HepG2 (cell line): ENCODE measurements at regions not wholly inside any gene's neighbourhood (a gene's known extent, or its start where the extent isn't known, plus 50 kb on each side); places are given as distances from the start of the nearest gene placed in this dataset.
A peak's percentile ranks its signal among the peaks of the same experiment; 100 is the strongest.

Source experiments
- ATAC-seq: fragments of 200-7000 bp; cut with Tn5 transposase; 3 replicates; pipeline ENCODE4 v1.9.1; 2020; ENCODE audit warnings: mild to moderate bottlenecking, moderate library complexity
- BruUV-seq: library from RNA; stranded (reverse); fragments of 400-500 nt; replicated peaks from 2 replicates; lab custom pipeline; 2021; lab: Mats Ljungman, UMichigan
- CTCF ChIA-PET: fragments of 300-600 bp; formaldehyde crosslinking; extraction: SDS; loops from one replicate; lab custom pipeline; 2021; ENCODE audit warnings: low total read pairs, inconsistent platforms, low intra/inter-chr PET ratio; lab: Yijun Ruan, JAX
- POLR2A ChIA-PET: fragments of 350-600 bp; sonication (Branson Sonifier 250); formaldehyde crosslinking; loops from one replicate; lab custom pipeline; 2020; ENCODE audit warnings: antibody characterized with exemption, inconsistent platforms; lab: Yijun Ruan, JAX
- DNase-seq: peaks from one replicate; pipeline ENCODE4 v3.0.0-alpha.2; 2015; ENCODE audit warnings: low spot score
- FAIRE-seq: peaks from 3 replicates; lab custom pipeline; 2011; peaks lifted over from hg19 to GRCh38; lab: Jason Lieb, UNC
- H2AFZ ChIP-seq: one replicate; pipeline ENCODE4 v1.6.1; 2011; ENCODE audit warnings: low read length, inconsistent platforms
- H3K27ac ChIP-seq: fragments of 300-600 bp; 3 replicates; pipeline ENCODE4 v1.8.0; 2011; ENCODE audit warnings: mixed run types, mild to moderate bottlenecking, mixed read lengths, low read length, inconsistent platforms; ENCODE audit not compliant: insufficient read depth; ENCODE audit errors: extremely low read length
- H3K27me3 ChIP-seq, 2 experiments: fragments of 200-600 bp in 1 of 2; 2 replicates in 1 of 2; 3 replicates in 1 of 2; pipeline versions ENCODE4 v1.6.0 to v1.8.0; 2011; ENCODE audit warnings: low read length in 2 of 2, mild to moderate bottlenecking in 2 of 2, moderate library complexity in 2 of 2, inconsistent platforms in 1 of 2; ENCODE audit not compliant: insufficient read depth in 2 of 2, control insufficient read depth in 1 of 2
- H3K36me3 ChIP-seq, 2 experiments: fragments of 200-600 bp in 1 of 2; replicated peaks in 1 of 2; 2 replicates in 1 of 2; 3 replicates in 1 of 2; pipeline versions ENCODE4 v1.5.1 to v1.8.0; 2011; ENCODE audit warnings: low read length in 2 of 2, inconsistent platforms in 1 of 2; ENCODE audit not compliant: insufficient read depth in 2 of 2, control insufficient read depth in 1 of 2
- H3K4me1 ChIP-seq: 2 replicates; pipeline ENCODE4 v1.5.1; 2012; ENCODE audit warnings: low read length, inconsistent platforms; ENCODE audit not compliant: insufficient read depth
- H3K4me2 ChIP-seq: 2 replicates; pipeline ENCODE4 v1.6.0; 2011; ENCODE audit warnings: low read depth, low read length, inconsistent platforms
- H3K4me3 ChIP-seq, 3 experiments: fragments of 200-600 bp in 1 of 3; sonication (generic), shearing (Covaris generic) in 1 of 3; replicated peaks in 1 of 3; 2 replicates each; pipeline ENCODE4 v1.5.1; 2011 to 2016; ENCODE audit warnings: low read length in 3 of 3, inconsistent platforms in 2 of 3, low read depth in 2 of 3, mild to moderate bottlenecking in 2 of 3, control low read depth in 1 of 3, mixed read lengths in 1 of 3; ENCODE audit not compliant: insufficient read depth in 1 of 3
- H3K79me2 ChIP-seq: one replicate; pipeline ENCODE4 v1.6.1; 2011; ENCODE audit warnings: low read length, inconsistent platforms; ENCODE audit not compliant: insufficient read depth
- H3K9ac ChIP-seq: 2 replicates; pipeline ENCODE4 v1.6.0; 2011; ENCODE audit warnings: mild to moderate bottlenecking, low read depth, low read length, inconsistent platforms; ENCODE audit not compliant: insufficient read depth
- H3K9me3 ChIP-seq: 2 replicates; pipeline ENCODE4 v1.5.1; 2012; ENCODE audit warnings: mild to moderate bottlenecking, low read length
- H4K20me1 ChIP-seq: 2 replicates; pipeline ENCODE4 v1.6.0; 2011; ENCODE audit warnings: inconsistent platforms, mild to moderate bottlenecking, low read length, moderate library complexity; ENCODE audit not compliant: insufficient read depth
- CBFB ChIP-seq: sonication (generic); formaldehyde crosslinking; IDR thresholded peaks from 2 replicates; pipeline ENCODE4 v1.4.0; 2020; ENCODE audit warnings: missing genetic modification reagents
- JDP2 ChIP-seq: sonication (generic); formaldehyde crosslinking; IDR thresholded peaks from 2 replicates; pipeline ENCODE4 v1.8.1; 2022; ENCODE audit warnings: missing genetic modification reagents, borderline replicate concordance
- MAFF ChIP-seq: IDR thresholded peaks from 2 replicates; pipeline ENCODE4 v1.6.1; 2011; ENCODE audit warnings: low read depth, low read length, improper control_type of control experiment
- MAFK ChIP-seq, 2 experiments: IDR thresholded peaks in 1 of 2; conservative IDR thresholded peaks in 1 of 2; 2 replicates each; pipeline ENCODE4 v1.6.1; 2011; ENCODE audit warnings: improper control_type of control experiment in 2 of 2, low read length in 2 of 2
- SMYD3 ChIP-seq: sonication (generic); formaldehyde crosslinking; IDR thresholded peaks from 2 replicates; pipeline ENCODE4 v1.8.1; 2023; ENCODE audit warnings: mild to moderate bottlenecking, missing genetic modification reagents
- ZKSCAN5 ChIP-seq: sonication (generic); formaldehyde crosslinking; IDR thresholded peaks from 2 replicates; pipeline ENCODE4 v1.5.1; 2020; ENCODE audit warnings: mild to moderate bottlenecking, missing genetic modification reagents
- ZNF160 ChIP-seq: sonication (generic); formaldehyde crosslinking; IDR thresholded peaks from 2 replicates; pipeline ENCODE4 v1.8.0; 2022; ENCODE audit warnings: mild to moderate bottlenecking, inconsistent platforms, missing genetic modification reagents
- WGBS: methylation state at CpG from one replicate; pipeline ENCODE4 v1.1.6; 2017; ENCODE audit warnings: low lambda C conversion rate; 5-methylcytosine and 5-hydroxymethylcytosine counted together
- in situ Hi-C: cut with HindIII; loops from 2 replicates; pipeline ENCODE4 v1.10.0; 2017; ENCODE audit warnings: low pct_unique_long_range_greater_than_20kb; ENCODE audit not compliant: extremely low pct_ligation_motif_present
- intact Hi-C: fragments of 100-400 bp; cut with micrococcal nuclease; formaldehyde crosslinking; loops from one replicate; pipeline ENCODE4 v1.10.0; 2022; ENCODE audit not compliant: unreplicated experiment

GRCh38 chrY:17231994-17232393, 648.0 kb downstream of the CDY2B start:
- Histone ChIP-seq H3K4me1 (no peaks in the 10 kb centered on the region), H3K27me3 (no peaks in the 10 kb centered on the region), H2AFZ (no peak overlapping the region), H3K27ac (no peak overlapping the region), H3K9me3 (peaks cover 62% of the 10 kb centered on the region), H3K9ac (no peak overlapping the region), H3K4me3 (no peak overlapping the region), H3K36me3 (no peaks in the 10 kb centered on the region), H3K79me2 (no peaks in the 10 kb centered on the region), H4K20me1 (no peaks in the 10 kb centered on the region), H3K4me2 (no peak overlapping the region)
- intact Hi-C loops (no loop called here), in situ Hi-C loops (no loop called here)
- POLR2A ChIA-PET, result no interaction called here
- ATAC-seq (no peak), DNase-seq (no peak), FAIRE-seq (no peak)
- CTCF ChIA-PET, result no interaction called here
- 3% methylated on average over 3 of the region's 3 CpGs for WGBS
- TF ChIP-seq SMYD3 (CRISPR knock-in tag), result no peak
- TF ChIP-seq JDP2 (CRISPR knock-in tag), result no peak
- TF ChIP-seq MAFF, result peak; percentile 50
- no peak for TF ChIP-seq ZNF160 (CRISPR knock-in tag)
- TF ChIP-seq MAFK (conservative IDR thresholded peaks at IDR 0.05 in 1 of 2, IDR thresholded peaks at IDR 0.05 in 1 of 2; ENCODE audit: low read length in 2 of 2), result peak in 1 of 2 experiments; percentile 60; a peak in 2 of 4 replicates
- no TSS peak for BruUV-seq

GRCh38 chrY:17223502-17223901, 656.5 kb downstream of the CDY2B start:
- Histone ChIP-seq H3K79me2 (no peaks in the 10 kb centered on the region), H3K27me3 (no peaks in the 10 kb centered on the region), H4K20me1 (no peaks in the 10 kb centered on the region), H3K36me3 (no peaks in the 10 kb centered on the region), H3K4me3 (no peak overlapping the region), H3K9ac (no peak overlapping the region), H2AFZ (no peak overlapping the region), H3K4me1 (no peaks in the 10 kb centered on the region), H3K4me2 (no peak overlapping the region), H3K27ac (no peak overlapping the region), H3K9me3 (peaks cover 36% of the 10 kb centered on the region)
- ChIA-PET POLR2A (no interaction called here), CTCF (no interaction called here)
- WGBS, result 0% methylated on average over 1 of the region's 1 CpG
- ATAC-seq (no peak), DNase-seq (no peak), FAIRE-seq (no peak)
- BruUV-seq, result no TSS peak
- in situ Hi-C loops, result no loop called here
- intact Hi-C loops, result no loop called here
- TF ChIP-seq ZKSCAN5 (CRISPR knock-in tag) (no peak), CBFB (CRISPR knock-in tag) (no peak)
